GM12874 (cell line): ENCODE measurements at regions not wholly inside any gene's neighbourhood (a gene's known extent, or its start where the extent isn't known, plus 50 kb on each side); places are given as distances from the start of the nearest gene placed in this dataset.

Experiments used
- CTCF ChIP-seq: IDR thresholded peaks from 2 replicates; pipeline ENCODE4 v1.5.1; 2011; ENCODE audit warnings: low read depth, mild to moderate bottlenecking, control low read depth, low read length, moderate library complexity; ENCODE audit not compliant: insufficient read depth

GRCh38 chr13:27354379-27354778, 70.0 kb upstream of the GTF3A start:
- no peak for TF ChIP-seq CTCF

GRCh38 chr13:27355894-27356293, 68.5 kb upstream of the GTF3A start:
- no peak for TF ChIP-seq CTCF

GRCh38 chr13:27358420-27358819, 66.0 kb upstream of the GTF3A start:
- no peak for TF ChIP-seq CTCF

GRCh38 chr13:27359199-27359821, 65.1 kb upstream of the GTF3A start:
- peak; percentile 69 for TF ChIP-seq CTCF

GRCh38 chr13:27360562-27360961, 63.9 kb upstream of the GTF3A start:
- no peak for TF ChIP-seq CTCF

GRCh38 chr13:27362064-27362751, 62.2 kb upstream of the GTF3A start:
- peak; percentile 94 for TF ChIP-seq CTCF

- no peak for TF ChIP-seq CTCF
Measured at GRCh38 chr13:27367570-27367969, 56.8 kb upstream of the GTF3A start.
